ENCODE measurements at regions not wholly inside any gene's neighbourhood (a gene's known extent, or its start where the extent isn't known, plus 50 kb on each side); places are given as distances from the start of the nearest gene placed in this dataset.

DNA sequence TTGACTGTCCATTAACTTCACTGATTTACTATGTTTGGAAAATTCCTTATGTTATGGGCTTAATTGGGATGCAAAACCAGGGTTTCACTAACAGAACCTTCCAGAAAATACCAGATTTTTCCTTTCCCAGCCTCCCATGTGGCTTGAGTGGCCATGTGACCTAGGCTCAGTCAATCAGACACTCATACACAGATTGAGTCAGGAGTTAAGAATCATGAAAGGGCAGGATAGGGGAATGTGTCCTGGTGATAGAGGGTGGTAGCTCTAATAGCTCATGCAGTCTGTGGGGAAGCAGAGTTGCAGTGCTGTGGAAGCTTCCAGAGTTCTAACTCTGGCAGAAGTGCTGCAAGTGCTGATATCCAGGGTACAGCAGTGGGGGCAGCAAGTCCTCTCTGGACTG lies 134.1 kb upstream of the IFNG-AS1 start:
- TF ChIP-seq, protein P1, sequence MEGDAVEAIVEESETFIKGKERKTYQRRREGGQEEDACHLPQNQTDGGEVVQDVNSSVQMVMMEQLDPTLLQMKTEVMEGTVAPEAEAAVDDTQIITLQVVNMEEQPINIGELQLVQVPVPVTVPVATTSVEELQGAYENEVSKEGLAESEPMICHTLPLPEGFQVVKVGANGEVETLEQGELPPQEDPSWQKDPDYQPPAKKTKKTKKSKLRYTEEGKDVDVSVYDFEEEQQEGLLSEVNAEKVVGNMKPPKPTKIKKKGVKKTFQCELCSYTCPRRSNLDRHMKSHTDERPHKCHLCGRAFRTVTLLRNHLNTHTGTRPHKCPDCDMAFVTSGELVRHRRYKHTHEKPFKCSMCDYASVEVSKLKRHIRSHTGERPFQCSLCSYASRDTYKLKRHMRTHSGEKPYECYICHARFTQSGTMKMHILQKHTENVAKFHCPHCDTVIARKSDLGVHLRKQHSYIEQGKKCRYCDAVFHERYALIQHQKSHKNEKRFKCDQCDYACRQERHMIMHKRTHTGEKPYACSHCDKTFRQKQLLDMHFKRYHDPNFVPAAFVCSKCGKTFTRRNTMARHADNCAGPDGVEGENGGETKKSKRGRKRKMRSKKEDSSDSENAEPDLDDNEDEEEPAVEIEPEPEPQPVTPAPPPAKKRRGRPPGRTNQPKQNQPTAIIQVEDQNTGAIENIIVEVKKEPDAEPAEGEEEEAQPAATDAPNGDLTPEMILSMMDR (IDR thresholded peaks at IDR 0.05), result no peak
- TF ChIP-seq EP300 (IDR thresholded peaks at IDR 0.05) (no peak), POLR2A (IDR thresholded peaks at IDR 0.05; ENCODE audit: low read depth) (no peak), POLR2AphosphoS5 (IDR thresholded peaks at IDR 0.05) (no peak)

All from esophagus muscularis mucosa (tissue), 4 donors.